Lung (tissue), 11 donors: ENCODE measurements at regions not wholly inside any gene's neighbourhood (a gene's known extent, or its start where the extent isn't known, plus 50 kb on each side); places are given as distances from the start of the nearest gene placed in this dataset.
"Not testable (repeated sequence)": the region's sequence is repeated elsewhere in the genome, so short reads cannot be mapped to it uniquely, and the experiment has no call there.

ENCODE experiments used
- ATAC-seq: fragments of 200-7000 bp; cut with Tn5 transposase; one replicate; pipeline ENCODE4 v1.9.1; 2020; ENCODE audit warnings: moderate number of reproducible peaks; ENCODE audit not compliant: insufficient read depth, low FRiP score
- DNase-seq, 3 donors: peaks; one replicate each; pipeline ENCODE4 v3.0.0-alpha.2; 2013 to 2017
- H3K27ac ChIP-seq, 2 donors: one replicate each; pipeline ENCODE4 v1.5.1; 2013; ENCODE audit warnings: mild to moderate bottlenecking in 2 of 2, moderate library complexity in 2 of 2, control low read depth in 1 of 2, inconsistent platforms in 1 of 2, low read depth in 1 of 2, low read length in 1 of 2
- H3K27me3 ChIP-seq, 3 donors: one replicate each; pipeline ENCODE4 v1.5.1; 2013; ENCODE audit warnings: low read length in 2 of 3; ENCODE audit not compliant: control insufficient read depth in 3 of 3, insufficient read depth in 3 of 3
- H3K36me3 ChIP-seq, 4 donors: one replicate each; pipeline ENCODE4 v1.5.1; 2013; ENCODE audit warnings: low read length in 4 of 4, mild to moderate bottlenecking in 1 of 4, moderate library complexity in 1 of 4; ENCODE audit not compliant: control insufficient read depth in 4 of 4, insufficient read depth in 4 of 4
- H3K4me1 ChIP-seq, 5 donors: one replicate each; pipeline ENCODE4 v1.5.1; 2013; ENCODE audit warnings: low read length in 5 of 5, mild to moderate bottlenecking in 2 of 5, moderate library complexity in 1 of 5; ENCODE audit not compliant: control insufficient read depth in 5 of 5, insufficient read depth in 5 of 5
- H3K4me3 ChIP-seq: one replicate; pipeline ENCODE4 v1.5.1; 2013; ENCODE audit warnings: mild to moderate bottlenecking, control low read depth, moderate library complexity
- H3K9ac ChIP-seq, 2 donors: one replicate each; pipeline ENCODE4 v1.5.1; 2013; ENCODE audit warnings: low read length in 2 of 2, control low read depth in 1 of 2; ENCODE audit not compliant: insufficient read depth in 1 of 2
- H3K9me3 ChIP-seq, 4 donors: one replicate each; pipeline ENCODE4 v1.5.1; 2013; ENCODE audit warnings: low read length in 3 of 4, mild to moderate bottlenecking in 1 of 4, moderate library complexity in 1 of 4; ENCODE audit not compliant: control insufficient read depth in 4 of 4, insufficient read depth in 3 of 4
- WGBS, 2 donors: extraction: QIAGEN DNeasy Blood & Tissue Kit; methylation state at CpG; one replicate each; pipeline ENCODE4 v1.1.7; 2013; 5-methylcytosine and 5-hydroxymethylcytosine counted together
- TF ChIP-seq, protein P1 (sequence below): IDR thresholded peaks from 2 replicates; pipeline ENCODE4 v1.5.1; 2012; ENCODE audit warnings: mild to moderate bottlenecking; ENCODE audit errors: control extremely low read depth, extremely low read depth
- donor health status: control.
- donor health status: control.
- donor health status: Bipolar disorder and iron deficiency.
- donor health status: healthy.
- donor health status: DM: yes; HTN: yes; CAD: no.

DNA sequence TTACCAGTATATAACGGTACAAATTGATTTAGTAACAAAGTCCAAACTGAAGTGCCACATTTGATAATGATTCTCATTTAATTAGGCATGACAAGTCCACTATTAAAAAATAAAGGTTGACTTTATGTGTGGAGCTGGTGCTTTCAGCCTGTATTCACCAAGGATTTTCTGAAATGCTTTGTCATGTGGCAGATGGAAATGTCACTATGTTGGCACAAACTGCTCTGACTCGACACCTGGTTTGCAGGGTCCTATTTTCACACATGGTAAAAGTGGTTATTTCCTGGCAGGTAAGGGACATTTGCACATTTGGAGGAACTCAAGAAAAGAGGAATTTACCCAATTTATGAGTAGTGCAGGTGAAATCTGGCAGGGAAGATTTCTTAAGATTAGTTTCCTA, 572.6 kb upstream of the MDGA2 start:
- no peak overlapping the region for H3K9ac ChIP-seq
- H3K36me3 ChIP-seq, result no peaks in the 10 kb centered on the region
- DNase-seq, result no peak
- H3K4me1 ChIP-seq, result no peaks in the 10 kb centered on the region
- H3K27ac ChIP-seq, result no peak overlapping the region
- H3K4me3 ChIP-seq, result no peak overlapping the region
- no peaks in the 10 kb centered on the region for H3K27me3 ChIP-seq
- no peaks in the 10 kb centered on the region for H3K9me3 ChIP-seq
- 59 to 70% methylated on average over 2 of the region's 2 CpGs for WGBS, 2 donors
- ATAC-seq, result no peak
- TF ChIP-seq, protein P1, sequence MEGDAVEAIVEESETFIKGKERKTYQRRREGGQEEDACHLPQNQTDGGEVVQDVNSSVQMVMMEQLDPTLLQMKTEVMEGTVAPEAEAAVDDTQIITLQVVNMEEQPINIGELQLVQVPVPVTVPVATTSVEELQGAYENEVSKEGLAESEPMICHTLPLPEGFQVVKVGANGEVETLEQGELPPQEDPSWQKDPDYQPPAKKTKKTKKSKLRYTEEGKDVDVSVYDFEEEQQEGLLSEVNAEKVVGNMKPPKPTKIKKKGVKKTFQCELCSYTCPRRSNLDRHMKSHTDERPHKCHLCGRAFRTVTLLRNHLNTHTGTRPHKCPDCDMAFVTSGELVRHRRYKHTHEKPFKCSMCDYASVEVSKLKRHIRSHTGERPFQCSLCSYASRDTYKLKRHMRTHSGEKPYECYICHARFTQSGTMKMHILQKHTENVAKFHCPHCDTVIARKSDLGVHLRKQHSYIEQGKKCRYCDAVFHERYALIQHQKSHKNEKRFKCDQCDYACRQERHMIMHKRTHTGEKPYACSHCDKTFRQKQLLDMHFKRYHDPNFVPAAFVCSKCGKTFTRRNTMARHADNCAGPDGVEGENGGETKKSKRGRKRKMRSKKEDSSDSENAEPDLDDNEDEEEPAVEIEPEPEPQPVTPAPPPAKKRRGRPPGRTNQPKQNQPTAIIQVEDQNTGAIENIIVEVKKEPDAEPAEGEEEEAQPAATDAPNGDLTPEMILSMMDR, result no peak

DNA sequence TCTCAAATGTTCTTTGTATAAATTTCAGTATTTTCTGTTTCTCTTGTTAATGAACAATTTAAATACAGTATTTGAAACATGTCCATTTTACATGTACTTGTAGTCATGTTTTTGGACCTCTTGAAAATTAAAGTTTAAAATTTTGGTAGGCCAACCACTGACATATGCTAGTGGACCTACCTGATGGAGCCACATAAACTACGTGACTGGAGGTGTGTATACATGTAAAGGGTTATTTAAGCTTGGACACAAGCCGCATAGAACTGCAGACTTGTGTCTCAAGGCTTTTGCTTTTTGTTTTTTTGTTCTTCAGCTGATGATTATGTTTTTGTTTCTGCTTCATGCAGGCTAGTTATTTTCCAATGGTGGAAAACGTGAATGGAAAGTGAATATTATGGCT, 568.5 kb upstream of the MDGA2 start:
- H3K9ac ChIP-seq, result no peak overlapping the region
- DNase-seq (no peak), ATAC-seq (no peak)
- no peak overlapping the region for H3K4me3 ChIP-seq
- H3K27me3 ChIP-seq, result no peaks in the 10 kb centered on the region
- H3K4me1 ChIP-seq, result no peaks in the 10 kb centered on the region
- H3K27ac ChIP-seq, result no peak overlapping the region
- TF ChIP-seq, protein P1, result no peak
- WGBS, 2 donors, result 86 to 87% methylated on average over 3 of the region's 3 CpGs
- H3K36me3 ChIP-seq, result no peaks in the 10 kb centered on the region
- no peaks in the 10 kb centered on the region for H3K9me3 ChIP-seq

DNA sequence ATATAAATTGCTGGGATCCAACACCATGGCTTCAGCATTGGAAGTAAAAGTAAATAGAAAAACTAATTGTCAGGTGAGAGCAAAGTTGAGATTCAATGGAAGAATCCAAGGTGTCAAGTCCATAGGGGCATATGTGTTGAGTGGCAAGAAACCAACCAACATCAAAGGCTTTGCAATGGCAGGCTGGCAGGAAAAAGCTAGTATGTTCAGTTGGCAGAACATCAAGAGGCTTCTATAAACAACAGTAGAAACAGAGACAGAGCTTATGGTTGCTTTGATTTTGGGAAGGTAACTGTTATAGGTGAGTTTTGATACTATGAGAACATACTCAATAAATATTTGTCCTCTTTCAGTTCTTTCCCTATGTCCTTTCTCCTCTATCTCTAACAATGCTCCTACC, 553.7 kb upstream of the MDGA2 start:
- no peak for DNase-seq
- no peaks in the 10 kb centered on the region for H3K4me1 ChIP-seq
- no peak overlapping the region for H3K27ac ChIP-seq
- H3K36me3 ChIP-seq, result no peaks in the 10 kb centered on the region
- ATAC-seq, result no peak
- no peaks in the 10 kb centered on the region for H3K9me3 ChIP-seq
- H3K9ac ChIP-seq, result no peak overlapping the region
- H3K27me3 ChIP-seq, result no peaks in the 10 kb centered on the region
- TF ChIP-seq, protein P1, result no peak
- H3K4me3 ChIP-seq, result no peak overlapping the region

DNA sequence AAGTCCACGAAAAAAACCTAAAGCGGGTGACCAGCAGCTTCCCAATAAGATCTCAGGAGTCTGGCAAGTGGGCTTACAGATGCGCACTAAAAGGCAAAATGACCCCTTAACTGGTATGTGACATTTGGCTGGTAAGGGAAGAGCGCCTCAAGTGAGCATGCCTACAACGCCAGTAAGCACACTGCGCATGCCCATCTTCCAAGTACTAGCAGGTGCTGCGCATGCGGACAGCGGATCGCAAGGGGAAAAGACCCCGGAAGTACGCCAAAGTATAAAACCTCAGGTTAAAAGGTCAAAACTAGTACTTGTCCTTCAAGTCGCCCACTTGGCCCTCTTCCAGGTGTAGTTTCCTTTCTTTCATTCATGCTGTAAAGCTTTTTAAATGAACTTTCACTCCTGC, 518.5 kb upstream of the MDGA2 start:
- Histone ChIP-seq H3K27ac (no peak overlapping the region), H3K36me3 (no peaks in the 10 kb centered on the region), H3K4me3 (no peak overlapping the region), H3K27me3 (no peaks in the 10 kb centered on the region), H3K9me3 (peaks cover 0 to 2% (median 0%) of the 10 kb centered on the region in 4 donors), H3K9ac (no peak overlapping the region), H3K4me1 (no peaks in the 10 kb centered on the region)
- DNase-seq (peak in 1 of 3 donors; percentile 0), ATAC-seq (no peak)
- WGBS, 2 donors, result 86 to 87% methylated on average over 13 of the region's 13 CpGs
- TF ChIP-seq, protein P1, result no peak

DNA sequence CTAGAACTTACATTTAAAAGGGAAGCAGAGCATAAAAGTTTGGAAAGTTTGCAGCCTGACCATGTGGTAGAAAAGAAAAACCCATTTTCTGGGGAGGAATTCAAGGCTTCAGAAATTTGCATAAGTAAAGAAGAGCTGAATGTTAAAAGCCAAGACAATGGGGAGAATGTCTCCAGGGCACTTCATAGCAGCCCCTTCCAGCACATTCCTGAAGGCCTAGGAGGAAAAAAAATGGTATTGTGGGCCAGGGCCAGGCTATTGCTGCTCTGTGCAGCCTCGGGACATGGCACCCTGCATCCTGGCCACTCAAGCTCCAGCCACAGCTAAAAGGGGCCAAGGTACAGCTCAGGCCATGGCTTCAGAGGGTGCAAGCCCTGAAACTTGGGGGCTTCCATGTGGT, 474.2 kb upstream of the MDGA2 start:
- H3K9me3 ChIP-seq, H3K27ac ChIP-seq, H3K36me3 ChIP-seq, DNase-seq, H3K27me3 ChIP-seq, H3K4me1 ChIP-seq, ATAC-seq, H3K9ac ChIP-seq, H3K4me3 ChIP-seq: not testable (repeated sequence)
- WGBS, 2 donors, result 88 to 93% methylated on average over 1 of the region's 1 CpG
